ENCODE measurements at regions not wholly inside any gene's neighbourhood (a gene's known extent, or its start where the extent isn't known, plus 50 kb on each side); places are given as distances from the start of the nearest gene placed in this dataset.

DNA sequence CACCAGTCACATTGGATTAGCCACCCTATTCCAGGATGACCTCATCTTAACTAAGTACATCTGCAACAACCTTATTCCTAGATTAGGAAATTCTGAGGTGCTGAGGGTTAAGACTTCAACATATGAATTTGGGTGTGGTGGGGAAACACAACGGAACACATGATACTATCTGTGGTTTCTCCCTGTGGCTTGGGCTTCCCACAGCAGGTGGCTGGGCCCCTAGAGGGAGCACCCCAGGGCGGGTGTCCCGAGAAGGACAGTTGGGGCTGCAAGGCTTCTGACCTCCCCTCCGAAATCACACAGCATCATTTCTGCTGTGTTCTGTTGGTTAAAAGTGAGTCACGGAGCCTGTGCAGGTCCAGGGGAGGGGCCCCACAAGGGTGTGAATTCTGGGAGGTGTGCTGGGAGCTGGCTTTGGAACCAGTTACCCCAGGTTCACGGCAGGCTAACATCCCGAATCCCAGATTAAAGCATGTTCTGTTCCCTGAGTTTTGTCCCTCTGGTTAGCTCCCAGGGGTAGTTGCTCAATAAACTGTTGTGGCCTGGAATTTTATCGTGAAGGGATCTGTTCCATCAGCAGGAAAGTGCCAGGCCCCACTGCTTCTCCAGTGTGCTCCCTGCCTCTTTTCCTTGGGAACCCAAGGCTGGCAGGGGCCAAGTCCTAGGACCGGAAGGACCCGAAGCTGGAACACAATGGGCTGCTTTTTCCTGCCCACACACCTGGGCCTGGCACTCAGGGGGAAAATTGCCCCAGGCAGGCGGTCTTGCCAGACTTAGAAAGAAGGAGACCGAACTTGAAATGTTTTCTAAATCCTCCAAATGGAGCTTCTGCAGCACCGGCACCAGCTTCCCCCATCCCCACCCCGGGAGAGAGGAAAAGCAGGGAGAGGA, 154.0 kb upstream of the WNT4 start:
- H3K4me3 Mint-ChIP-seq = no peak overlapping the region
- DNase-seq (ENCODE audit: low spot score) = no peak
- H3K9me3 Mint-ChIP-seq = no peaks in the 10 kb centered on the region
- ATAC-seq = no peak
- peaks cover 48 to 65% of the 10 kb centered on the region in 2 donors for H3K27me3 Mint-ChIP-seq
- H3K4me1 Mint-ChIP-seq (ENCODE audit: low read depth in 2 of 2) = peaks cover 0 to 3% of the 10 kb centered on the region in 2 donors
- no peaks in the 10 kb centered on the region for H3K36me3 Mint-ChIP-seq
- no peak overlapping the region for H3K27ac Mint-ChIP-seq

- H3K27me3 Mint-ChIP-seq = peaks cover 55 to 66% of the 10 kb centered on the region in 2 donors
- no peak overlapping the region for H3K4me3 Mint-ChIP-seq
- H3K27ac Mint-ChIP-seq = no peak overlapping the region
- DNase-seq (ENCODE audit: low spot score) (no peak), ATAC-seq (no peak)
- no peaks in the 10 kb centered on the region for H3K36me3 Mint-ChIP-seq
- H3K9me3 Mint-ChIP-seq = no peaks in the 10 kb centered on the region
- peaks cover 0 to 3% of the 10 kb centered on the region in 2 donors for H3K4me1 Mint-ChIP-seq (ENCODE audit: low read depth in 2 of 2)
Observed at GRCh38 chr1:22297999-22298398, 153.7 kb upstream of the ZBTB40 start.

GRCh38 chr1:22303816-22304215, 147.8 kb upstream of the ZBTB40 start:
- H3K36me3 Mint-ChIP-seq = no peaks in the 10 kb centered on the region
- ATAC-seq (no peak), DNase-seq (ENCODE audit: low spot score) (no peak)
- no peak overlapping the region for H3K4me3 Mint-ChIP-seq
- peaks cover 4% of the 10 kb centered on the region for H3K9me3 Mint-ChIP-seq
- H3K4me1 Mint-ChIP-seq (ENCODE audit: low read depth in 2 of 2) = no peaks in the 10 kb centered on the region
- H3K27me3 Mint-ChIP-seq = peaks cover 45 to 75% of the 10 kb centered on the region in 2 donors
- no peak overlapping the region for H3K27ac Mint-ChIP-seq

DNA sequence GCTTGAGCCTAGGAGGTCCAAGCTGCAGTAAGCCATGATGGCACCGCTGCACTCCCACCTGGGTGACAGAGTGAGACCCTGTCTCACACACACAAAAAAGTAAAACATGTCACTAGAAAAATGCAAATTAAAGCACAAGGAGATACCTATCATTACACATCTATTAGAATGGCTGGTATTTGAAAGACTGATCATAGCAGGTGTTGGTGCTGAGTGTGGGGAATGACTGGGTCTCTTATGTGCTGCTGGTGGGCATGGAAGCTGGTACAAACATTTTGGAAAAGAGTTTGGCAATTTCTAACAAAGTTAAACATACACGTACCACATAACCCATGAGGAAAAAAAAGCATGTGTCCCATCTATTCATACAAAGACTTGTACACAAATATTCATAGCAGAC, 142.1 kb upstream of the ZBTB40 start:
- Mint-ChIP-seq H3K4me1 (ENCODE audit: low read depth in 2 of 2) (no peaks in the 10 kb centered on the region), H3K27me3 (peaks cover 18 to 36% of the 10 kb centered on the region in 2 donors), H3K4me3 (no peak overlapping the region), H3K9me3 (no peaks in the 10 kb centered on the region), H3K36me3 (no peaks in the 10 kb centered on the region), H3K27ac (no peak overlapping the region)
- DNase-seq (ENCODE audit: low spot score) (no peak), ATAC-seq (no peak)

GRCh38 chr1:22311461-22311860, 140.2 kb upstream of the ZBTB40 start:
- no peaks in the 10 kb centered on the region for H3K9me3 Mint-ChIP-seq
- no peaks in the 10 kb centered on the region for H3K4me1 Mint-ChIP-seq (ENCODE audit: low read depth in 2 of 2)
- DNase-seq (ENCODE audit: low spot score) (no peak), ATAC-seq (no peak)
- no peaks in the 10 kb centered on the region for H3K36me3 Mint-ChIP-seq
- H3K27me3 Mint-ChIP-seq = peaks cover 20 to 33% of the 10 kb centered on the region in 2 donors
- no peak overlapping the region for H3K4me3 Mint-ChIP-seq
- no peak overlapping the region for H3K27ac Mint-ChIP-seq

DNA sequence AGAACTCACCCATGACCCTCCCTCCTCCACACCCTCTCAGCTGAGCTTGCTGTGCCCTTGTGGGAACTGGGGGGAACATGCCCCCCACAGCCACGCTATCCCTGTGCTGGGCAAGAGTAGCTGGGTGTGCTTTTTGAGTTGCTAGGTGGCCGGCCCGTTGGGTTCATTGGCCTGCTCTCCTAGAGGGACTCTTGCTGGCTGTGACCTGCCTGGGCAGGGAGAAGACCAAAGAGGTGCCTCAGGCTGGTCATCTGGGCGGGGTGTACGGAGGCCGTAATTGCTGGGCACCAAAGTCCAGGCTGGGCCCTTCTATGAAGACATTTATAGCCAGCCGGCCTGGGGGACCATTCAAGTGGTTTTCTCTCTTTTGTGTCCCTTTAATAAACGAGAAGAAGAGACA, 138.3 kb upstream of the ZBTB40 start:
- Mint-ChIP-seq H3K4me1 (ENCODE audit: low read depth in 2 of 2) (no peaks in the 10 kb centered on the region), H3K27me3 (peaks cover 18 to 21% of the 10 kb centered on the region in 2 donors), H3K9me3 (no peaks in the 10 kb centered on the region), H3K4me3 (no peak overlapping the region), H3K36me3 (no peaks in the 10 kb centered on the region), H3K27ac (no peak overlapping the region)
- no peak for ATAC-seq
- no peak for DNase-seq (ENCODE audit: low spot score)

GRCh38 chr1:22314706-22315105, 136.9 kb upstream of the ZBTB40 start:
- no peaks in the 10 kb centered on the region for H3K4me1 Mint-ChIP-seq (ENCODE audit: low read depth in 2 of 2)
- H3K27ac Mint-ChIP-seq = no peak overlapping the region
- DNase-seq (ENCODE audit: low spot score) = no peak

GRCh38 chr1:22315315-22316078, 136.2 kb upstream of the ZBTB40 start:
- no peaks in the 10 kb centered on the region for H3K36me3 Mint-ChIP-seq
- peaks cover 14 to 18% of the 10 kb centered on the region in 2 donors for H3K27me3 Mint-ChIP-seq
- no peak for DNase-seq (ENCODE audit: low spot score)
- H3K27ac Mint-ChIP-seq = no peak overlapping the region
- no peaks in the 10 kb centered on the region for H3K9me3 Mint-ChIP-seq
- no peak overlapping the region for H3K4me3 Mint-ChIP-seq
- peak in 1 of 2 donors; percentile 28 for ATAC-seq
- H3K4me1 Mint-ChIP-seq (ENCODE audit: low read depth in 2 of 2) = no peaks in the 10 kb centered on the region

More at GRCh38 chr1:22314706-22315105, 136.9 kb upstream of the ZBTB40 start:
- Mint-ChIP-seq H3K9me3 (no peaks in the 10 kb centered on the region), H3K27me3 (peaks cover 17 to 18% of the 10 kb centered on the region in 2 donors), H3K4me3 (no peak overlapping the region), H3K36me3 (no peaks in the 10 kb centered on the region)
- no peak for ATAC-seq

GRCh38 chr1:22317231-22317919, 134.3 kb upstream of the ZBTB40 start:
- ATAC-seq (no peak), DNase-seq (ENCODE audit: low spot score) (no peak)
- Mint-ChIP-seq H3K36me3 (no peaks in the 10 kb centered on the region), H3K4me3 (no peak overlapping the region), H3K27me3 (peaks cover 13 to 14% of the 10 kb centered on the region in 2 donors), H3K9me3 (no peaks in the 10 kb centered on the region), H3K27ac (no peak overlapping the region), H3K4me1 (ENCODE audit: low read depth in 2 of 2) (no peaks in the 10 kb centered on the region)

- Mint-ChIP-seq H3K27me3 (peaks cover 13 to 14% of the 10 kb centered on the region in 2 donors), H3K36me3 (no peaks in the 10 kb centered on the region), H3K27ac (no peak overlapping the region), H3K4me1 (ENCODE audit: low read depth in 2 of 2) (no peaks in the 10 kb centered on the region), H3K4me3 (no peak overlapping the region), H3K9me3 (no peaks in the 10 kb centered on the region)
- ATAC-seq = no peak
- DNase-seq (ENCODE audit: low spot score) = no peak
Observed at GRCh38 chr1:22317920-22318243, 133.8 kb upstream of the ZBTB40 start.

DNA sequence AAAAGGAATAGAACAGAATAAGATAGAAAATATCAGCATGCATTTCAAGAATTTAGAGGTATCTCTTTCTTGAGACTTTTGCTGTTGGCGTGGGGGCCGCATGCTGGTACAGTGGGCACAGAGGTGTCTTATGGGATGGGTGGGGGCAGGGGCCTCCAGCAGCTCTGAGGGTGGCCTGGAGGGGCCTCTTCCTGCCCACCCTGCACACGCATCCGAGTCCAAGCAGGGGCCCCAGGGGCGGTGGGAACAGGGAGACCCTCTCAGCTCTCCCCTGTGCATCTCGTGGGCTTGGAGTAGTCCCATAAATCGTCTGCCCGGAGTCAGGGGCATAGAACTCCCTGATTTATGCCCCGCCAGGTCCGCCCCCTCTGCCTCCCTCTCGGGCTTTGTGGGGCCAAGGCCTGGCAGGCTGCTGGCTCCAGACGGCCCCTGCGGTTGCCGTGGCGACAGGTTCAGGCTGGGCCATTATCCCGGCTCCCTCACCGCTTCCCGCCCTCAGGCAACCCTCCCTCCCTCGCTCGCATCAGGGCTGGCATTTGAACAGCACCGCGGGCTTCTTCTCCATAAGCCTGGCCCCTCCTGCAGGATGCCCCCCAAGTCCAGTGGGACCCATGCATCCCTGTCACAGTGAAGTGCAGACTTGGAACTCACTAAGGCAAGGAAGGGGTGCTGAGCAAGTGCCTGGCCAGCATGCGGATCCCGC, 133.2 kb upstream of the ZBTB40 start:
- H3K27ac Mint-ChIP-seq = no peak overlapping the region

GRCh38 chr1:22319608-22320007, 132.0 kb upstream of the ZBTB40 start:
- no peaks in the 10 kb centered on the region for H3K36me3 Mint-ChIP-seq
- H3K4me3 Mint-ChIP-seq = no peak overlapping the region
- H3K27ac Mint-ChIP-seq = no peak overlapping the region

More for the DNA sequence above, 133.2 kb upstream of the ZBTB40 start:
- Mint-ChIP-seq H3K4me1 (ENCODE audit: low read depth in 2 of 2) (no peaks in the 10 kb centered on the region), H3K4me3 (no peak overlapping the region), H3K36me3 (no peaks in the 10 kb centered on the region), H3K27me3 (peaks cover 13 to 14% of the 10 kb centered on the region in 2 donors), H3K9me3 (no peaks in the 10 kb centered on the region)
- DNase-seq (ENCODE audit: low spot score) (no peak), ATAC-seq (peak in 1 of 2 donors; percentile 48)

DNA sequence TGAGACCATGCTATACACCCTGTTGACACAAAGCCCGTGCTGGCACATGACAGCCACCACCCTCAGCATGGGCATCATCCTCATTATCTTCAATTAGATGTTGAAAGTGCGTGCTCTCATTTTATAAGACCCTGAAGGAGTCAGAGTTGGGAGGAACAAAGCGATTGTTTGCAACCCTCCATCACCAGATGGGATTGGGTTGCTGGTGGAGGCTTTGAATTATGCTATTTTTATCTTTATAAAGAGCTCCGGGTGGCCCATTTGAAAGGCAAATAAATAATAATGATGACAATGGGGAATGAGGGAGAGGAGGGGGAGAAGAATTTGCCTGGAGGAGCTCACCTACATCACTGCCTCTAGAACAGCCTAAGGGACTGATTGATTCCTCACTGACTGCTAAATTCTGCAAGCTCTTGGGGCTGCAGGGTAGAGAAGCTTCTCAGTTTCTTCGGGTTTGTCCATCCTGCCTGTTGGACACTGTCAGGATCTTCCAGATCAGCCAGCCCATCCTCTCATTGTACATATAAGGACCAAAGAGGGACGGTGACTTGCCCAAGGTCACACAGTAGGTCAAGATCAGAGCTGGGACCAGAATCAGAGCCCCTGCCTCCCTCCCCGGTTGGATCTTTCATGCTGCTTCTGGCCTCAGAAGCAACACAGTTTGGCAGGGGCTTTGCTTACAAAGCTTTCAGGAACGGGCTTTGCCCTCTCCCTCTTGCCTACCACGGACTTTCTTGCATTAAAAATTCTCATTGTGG, 130.9 kb upstream of the ZBTB40 start:
- Mint-ChIP-seq H3K9me3 (no peaks in the 10 kb centered on the region), H3K27me3 (peaks cover 7 to 9% of the 10 kb centered on the region in 2 donors), H3K36me3 (no peaks in the 10 kb centered on the region), H3K27ac (no peak overlapping the region), H3K4me3 (no peak overlapping the region), H3K4me1 (ENCODE audit: low read depth in 2 of 2) (no peaks in the 10 kb centered on the region)
- ATAC-seq (no peak), DNase-seq (ENCODE audit: low spot score) (no peak)

More at GRCh38 chr1:22319608-22320007, 132.0 kb upstream of the ZBTB40 start:
- peaks cover 12 to 13% of the 10 kb centered on the region in 2 donors for H3K27me3 Mint-ChIP-seq
- no peak for DNase-seq (ENCODE audit: low spot score)
- no peak for ATAC-seq
- no peaks in the 10 kb centered on the region for H3K9me3 Mint-ChIP-seq
- H3K4me1 Mint-ChIP-seq (ENCODE audit: low read depth in 2 of 2) = no peaks in the 10 kb centered on the region
